K562 (cell line): ENCODE measurements at regions not wholly inside any gene's neighbourhood (a gene's known extent, or its start where the extent isn't known, plus 50 kb on each side); places are given as distances from the start of the nearest gene placed in this dataset.
A peak's percentile ranks its signal among the peaks of the same experiment; 100 is the strongest.

ENCODE experiments used
- CBX3 ChIP-seq, 2 experiments: IDR thresholded peaks; 1 replicate in 1 of 2; 2 replicates in 1 of 2; pipeline ENCODE4 v1.6.1; 2012; ENCODE audit warnings: inconsistent platforms in 2 of 2, low read length in 2 of 2, borderline replicate concordance in 1 of 2, control low read depth in 1 of 2
- CHAMP1 ChIP-seq: fragments of 450-650 bp; IDR thresholded peaks from 2 replicates; pipeline ENCODE4 v1.6.1; 2016; ENCODE audit warnings: mild to moderate bottlenecking
- E2F4 ChIP-seq: sonication (generic); formaldehyde crosslinking; IDR thresholded peaks from 2 replicates; pipeline ENCODE4 v1.8.0; 2022; ENCODE audit warnings: mild to moderate bottlenecking, low read depth, missing genetic modification reagents
- ETS1 ChIP-seq: conservative IDR thresholded peaks from 2 replicates; pipeline ENCODE4 v1.6.1; 2011; ENCODE audit warnings: low read depth, mild to moderate bottlenecking, low read length; ENCODE audit not compliant: control insufficient read depth
- FOSL1 ChIP-seq: fragments of 200-800 bp; sonication (Bioruptor generic); conservative IDR thresholded peaks from 2 replicates; pipeline ENCODE4 v1.6.1; 2016; ENCODE audit warnings: missing genetic modification characterization, missing compliant biosample characterization
- FOXA1 ChIP-seq: fragments of 450-650 bp; IDR thresholded peaks from 2 replicates; pipeline ENCODE4 v1.6.1; 2016; ENCODE audit warnings: mild to moderate bottlenecking, borderline replicate concordance
- FOXP4 ChIP-seq: sonication (generic); formaldehyde crosslinking; IDR thresholded peaks from 2 replicates; pipeline ENCODE4 v1.8.0; 2022; ENCODE audit warnings: mild to moderate bottlenecking, missing genetic modification reagents, borderline replicate concordance
- HMG20A ChIP-seq: fragments of 450-650 bp; formaldehyde crosslinking; conservative IDR thresholded peaks from 2 replicates; pipeline ENCODE4 v1.4.0; 2020; ENCODE audit warnings: mild to moderate bottlenecking, mixed read lengths
- MCM2 ChIP-seq: fragments of 450-650 bp; IDR thresholded peaks from 2 replicates; pipeline ENCODE4 v1.6.1; 2017; ENCODE audit warnings: low read depth, mild to moderate bottlenecking
- MCM7 ChIP-seq, 2 experiments: fragments of 450-650 bp; IDR thresholded peaks; 2 replicates each; pipeline ENCODE4 v1.6.1; 2016 to 2018
- MTA2 ChIP-seq: fragments of 450-650 bp; IDR thresholded peaks from 2 replicates; pipeline ENCODE4 v1.6.1; 2016; ENCODE audit warnings: low read depth
- NCOA2 ChIP-seq, 2 experiments: fragments of 450-650 bp; IDR thresholded peaks; 2 replicates each; pipeline ENCODE4 v1.6.1; 2018; ENCODE audit warnings: mild to moderate bottlenecking in 2 of 2, moderate library complexity in 1 of 2; ENCODE audit not compliant: partially characterized antibody in 2 of 2
- NFE2L1 ChIP-seq: fragments of 450-650 bp; IDR thresholded peaks from 2 replicates; pipeline ENCODE4 v1.6.1; 2016; ENCODE audit warnings: missing genetic modification characterization, low read depth, mild to moderate bottlenecking, missing compliant biosample characterization, moderate library complexity, borderline replicate concordance
- NFRKB ChIP-seq: fragments of 450-650 bp; IDR thresholded peaks from 2 replicates; pipeline ENCODE4 v1.6.1; 2016; ENCODE audit warnings: low read depth
- NR4A1 ChIP-seq, 2 experiments: fragments of 250-450 bp in 1 of 2; fragments of 450-650 bp in 1 of 2; sonication (Bioruptor Pico) in 1 of 2; IDR thresholded peaks; 2 replicates each; pipeline versions ENCODE4 v1.4.0 to v1.6.1; 2016 to 2020; ENCODE audit warnings: mild to moderate bottlenecking in 2 of 2, missing compliant biosample characterization in 1 of 2, missing genetic modification characterization in 1 of 2, moderate library complexity in 1 of 2
- TCF3 ChIP-seq: sonication (generic); formaldehyde crosslinking; IDR thresholded peaks from 2 replicates; pipeline ENCODE4 v1.4.0; 2020; ENCODE audit warnings: mild to moderate bottlenecking, missing genetic modification reagents
- YY1 ChIP-seq, 3 experiments: IDR thresholded peaks; 2 replicates each; pipeline ENCODE4 v1.6.1; 2011; ENCODE audit warnings: low read length in 2 of 3, mild to moderate bottlenecking in 2 of 3, moderate library complexity in 2 of 3, borderline replicate concordance in 1 of 3, control low read depth in 1 of 3, low read depth in 1 of 3; ENCODE audit not compliant: insufficient read depth in 3 of 3, insufficient replicate concordance in 2 of 3, control insufficient read depth in 1 of 3, insufficient read length in 1 of 3; ENCODE audit errors: extremely low read depth in 1 of 3
- ZNF121 ChIP-seq: sonication (generic); formaldehyde crosslinking; conservative IDR thresholded peaks from 2 replicates; pipeline ENCODE4 v1.8.0; 2022; ENCODE audit warnings: missing genetic modification reagents
- ZNF175 ChIP-seq: fragments of 200-800 bp; sonication (Bioruptor generic); IDR thresholded peaks from 2 replicates; pipeline ENCODE4 v1.6.1; 2016; ENCODE audit warnings: low read depth, mild to moderate bottlenecking, missing genetic modification characterization, missing compliant biosample characterization
- TF ChIP-seq, protein P1 (sequence below): sonication (generic); formaldehyde crosslinking; IDR thresholded peaks from 2 replicates; pipeline ENCODE4 v1.8.0; 2022; ENCODE audit warnings: missing genetic modification reagents, mild to moderate bottlenecking, borderline replicate concordance

GRCh38 chr7:106367018-106367420 lies 82.2 kb upstream of the NAMPT start (continued):
- TF ChIP-seq CHAMP1 (no peak; the same call in 1 of the 2 replicates), CBX3 (IDR thresholded peaks at IDR 0.05; ENCODE audit: borderline replicate concordance in 1 of 2, low read length in 2 of 2) (peak in 1 of 2 experiments; percentile 44; a peak in 1 of 3 replicates), MTA2 (no peak), TCF3 (CRISPR knock-in tag) (peak; percentile 37), FOXP4 (CRISPR knock-in tag) (no peak), MCM2 (no peak), FOSL1 (tag) (no peak; the same call in 1 of the 2 replicates), NR4A1 (CRISPR knock-in tag; IDR thresholded peaks at IDR 0.05) (no peak), NR4A1 (tag; IDR thresholded peaks at IDR 0.05) (no peak), HMG20A (CRISPR knock-in tag) (no peak), FOXA1 (no peak), ZNF121 (CRISPR knock-in tag) (no peak), E2F4 (CRISPR knock-in tag) (no peak), NFE2L1 (tag) (peak; percentile 35; the same call in 1 of the 2 replicates), ETS1 (no peak), NFRKB (no peak), NCOA2 (IDR thresholded peaks at IDR 0.05; ENCODE audit: partially characterized antibody in 2 of 2) (no peak), MCM7 (IDR thresholded peaks at IDR 0.05) (no peak), YY1 (IDR thresholded peaks at IDR 0.05; ENCODE audit: borderline replicate concordance in 1 of 3, control insufficient read depth in 1 of 3, extremely low read depth in 1 of 3, insufficient read depth in 3 of 3, insufficient read length in 1 of 3, insufficient replicate concordance in 2 of 3, low read depth in 1 of 3, low read length in 2 of 3) (peak in 1 of 3 experiments; percentile 61), ZNF175 (0 out of 2 replicates have a peak, but pooled peaks have one; percentile 34)
- TF ChIP-seq, protein P1, sequence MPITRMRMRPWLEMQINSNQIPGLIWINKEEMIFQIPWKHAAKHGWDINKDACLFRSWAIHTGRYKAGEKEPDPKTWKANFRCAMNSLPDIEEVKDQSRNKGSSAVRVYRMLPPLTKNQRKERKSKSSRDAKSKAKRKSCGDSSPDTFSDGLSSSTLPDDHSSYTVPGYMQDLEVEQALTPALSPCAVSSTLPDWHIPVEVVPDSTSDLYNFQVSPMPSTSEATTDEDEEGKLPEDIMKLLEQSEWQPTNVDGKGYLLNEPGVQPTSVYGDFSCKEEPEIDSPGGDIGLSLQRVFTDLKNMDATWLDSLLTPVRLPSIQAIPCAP (CRISPR knock-in tag) = no peak
